ENCODE measurements at regions not wholly inside any gene's neighbourhood (a gene's known extent, or its start where the extent isn't known, plus 50 kb on each side); places are given as distances from the start of the nearest gene placed in this dataset.
"Not testable (repeated sequence)": the region's sequence is repeated elsewhere in the genome, so short reads cannot be mapped to it uniquely, and the experiment has no call there.

DNA sequence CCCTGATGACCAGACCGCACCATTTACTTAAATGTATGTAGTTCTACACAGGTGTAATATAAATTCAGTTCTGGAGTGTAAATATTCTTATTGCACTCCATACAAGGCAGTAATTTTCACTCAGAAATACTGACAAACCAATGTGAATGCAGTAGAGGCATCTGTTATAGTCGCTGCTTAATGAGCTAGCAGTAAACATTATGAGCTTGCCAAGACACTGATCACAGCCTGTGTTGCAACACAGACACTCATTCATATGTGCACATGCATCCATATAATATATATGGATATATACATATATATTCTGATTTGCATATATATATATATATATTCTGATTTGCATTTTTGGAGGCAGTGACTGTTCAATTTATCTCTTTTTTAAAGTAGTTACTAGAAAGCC is 435.1 kb upstream of the ST8SIA4 start:
- Histone ChIP-seq H2AFZ (no peak overlapping the region), H3K27ac (no peak overlapping the region), H3K36me3 (ENCODE audit: low read depth) (no peaks in the 10 kb centered on the region), H3K79me2 (ENCODE audit: insufficient read depth) (no peaks in the 10 kb centered on the region), H4K20me1 (ENCODE audit: insufficient read depth) (no peaks in the 10 kb centered on the region), H3K4me2 (ENCODE audit: unreplicated experiment) (no peak overlapping the region), H3K9me3 (ENCODE audit: low read depth) (no peaks in the 10 kb centered on the region), H3K4me3 (no peak overlapping the region), H3K9ac (no peak overlapping the region), H3K9me2 (ENCODE audit: insufficient read depth) (no peaks in the 10 kb centered on the region), H3K27me3 (replicated peaks; ENCODE audit: insufficient read depth) (no peaks in the 10 kb centered on the region), H3K4me1 (ENCODE audit: insufficient read depth) (no peaks in the 10 kb centered on the region), H3F3A (ENCODE audit: insufficient read depth) (no peaks in the 10 kb centered on the region)
- TF ChIP-seq EZH2phosphoT487 (IDR thresholded peaks at IDR 0.05; ENCODE audit: insufficient read depth, low read depth) = no peak
- TF ChIP-seq EZH2 (IDR thresholded peaks at IDR 0.05; ENCODE audit: insufficient read depth, poor library complexity, severe bottlenecking) = no peak
- in situ Hi-C loops (cut with MboI) = no loop called here
- WGBS, 2 experiments (ENCODE audit: low coverage in 1 of 2, low lambda C conversion rate in 2 of 2, missing lambda C conversion rate in 2 of 2) = 49 to 50% methylated on average over 2 of the region's 2 CpGs
- DNase-seq = no peak

DNA sequence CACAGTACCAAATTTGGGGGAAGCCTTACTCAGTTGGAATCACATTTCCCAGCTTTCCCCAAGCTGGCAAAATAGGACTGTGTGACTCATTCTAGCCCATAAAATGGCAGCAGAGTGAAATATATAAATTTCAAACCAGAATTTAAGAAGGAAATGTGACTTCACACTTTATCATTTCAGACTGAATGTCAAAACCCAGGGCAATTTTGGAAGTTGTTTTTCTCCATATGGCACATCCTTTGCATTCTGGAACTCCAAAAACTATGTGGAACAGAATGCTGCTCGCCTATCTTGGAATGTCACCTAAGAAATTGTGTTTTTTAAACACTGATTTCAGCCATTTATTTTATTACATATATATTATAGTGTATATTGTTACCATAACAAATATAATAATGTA is 424.7 kb upstream of the ST8SIA4 start:
- H3K27ac ChIP-seq = no peak overlapping the region
- DNase-seq = peak; percentile 1
- no peaks in the 10 kb centered on the region for H3K9me2 ChIP-seq (ENCODE audit: insufficient read depth)
- 69% methylated on average over 1 of the region's 1 CpG for WGBS, 2 experiments (ENCODE audit: low coverage in 1 of 2, low lambda C conversion rate in 2 of 2, missing lambda C conversion rate in 2 of 2)
- in situ Hi-C loops (cut with MboI) = no loop called here
- no peak overlapping the region for H3K4me2 ChIP-seq (ENCODE audit: unreplicated experiment)
- H3K79me2 ChIP-seq (ENCODE audit: insufficient read depth) = no peaks in the 10 kb centered on the region
- H3K4me1 ChIP-seq (ENCODE audit: insufficient read depth) = no peaks in the 10 kb centered on the region
- H4K20me1 ChIP-seq (ENCODE audit: insufficient read depth) = no peaks in the 10 kb centered on the region
- TF ChIP-seq EZH2 (IDR thresholded peaks at IDR 0.05; ENCODE audit: insufficient read depth, poor library complexity, severe bottlenecking) (no peak), EZH2phosphoT487 (IDR thresholded peaks at IDR 0.05; ENCODE audit: insufficient read depth, low read depth) (no peak)
- 0 out of 2 replicates have a peak overlapping the region, but pooled peaks have one; percentile 34 for H2AFZ ChIP-seq
- H3K9me3 ChIP-seq (ENCODE audit: low read depth) = no peaks in the 10 kb centered on the region
- no peaks in the 10 kb centered on the region for H3K27me3 ChIP-seq (replicated peaks; ENCODE audit: insufficient read depth)
- no peak overlapping the region for H3K4me3 ChIP-seq
- no peaks in the 10 kb centered on the region for H3K36me3 ChIP-seq (ENCODE audit: low read depth)
- no peak overlapping the region for H3K9ac ChIP-seq
- H3F3A ChIP-seq (ENCODE audit: insufficient read depth) = no peaks in the 10 kb centered on the region

DNA sequence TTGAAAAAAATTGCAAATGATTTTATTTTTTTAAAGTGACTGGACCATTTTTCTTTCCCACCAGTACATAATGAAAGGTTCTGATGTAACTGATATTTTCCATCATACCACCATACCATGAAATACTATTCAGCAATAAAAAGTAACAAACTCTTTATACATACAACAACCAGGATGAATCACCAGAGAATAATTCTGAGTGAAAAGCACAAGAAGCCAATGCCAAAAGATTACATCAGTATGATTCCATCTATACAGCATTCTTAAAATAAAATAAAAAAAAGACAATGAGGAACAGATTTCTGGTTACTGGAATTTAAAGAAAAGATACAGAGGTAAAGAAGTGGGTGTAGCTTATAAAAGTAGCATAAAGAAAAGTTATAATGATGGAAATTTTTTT is 423.7 kb upstream of the ST8SIA4 start:
- Histone ChIP-seq H3K9me3 (ENCODE audit: low read depth) (no peaks in the 10 kb centered on the region), H3K4me3 (no peak overlapping the region), H3K4me2 (ENCODE audit: unreplicated experiment) (no peak overlapping the region), H3K4me1 (ENCODE audit: insufficient read depth) (no peaks in the 10 kb centered on the region), H3K9me2 (ENCODE audit: insufficient read depth) (no peaks in the 10 kb centered on the region), H4K20me1 (ENCODE audit: insufficient read depth) (no peaks in the 10 kb centered on the region), H2AFZ (no peak overlapping the region), H3K27ac (no peak overlapping the region), H3K9ac (no peak overlapping the region), H3K27me3 (replicated peaks; ENCODE audit: insufficient read depth) (no peaks in the 10 kb centered on the region), H3K36me3 (ENCODE audit: low read depth) (no peaks in the 10 kb centered on the region), H3F3A (ENCODE audit: insufficient read depth) (no peaks in the 10 kb centered on the region), H3K79me2 (ENCODE audit: insufficient read depth) (no peaks in the 10 kb centered on the region)
- in situ Hi-C loops (cut with MboI) = no loop called here
- no peak for TF ChIP-seq EZH2phosphoT487 (IDR thresholded peaks at IDR 0.05; ENCODE audit: insufficient read depth, low read depth)
- TF ChIP-seq EZH2 (IDR thresholded peaks at IDR 0.05; ENCODE audit: insufficient read depth, poor library complexity, severe bottlenecking) = no peak
- peak; percentile 60 for DNase-seq

DNA sequence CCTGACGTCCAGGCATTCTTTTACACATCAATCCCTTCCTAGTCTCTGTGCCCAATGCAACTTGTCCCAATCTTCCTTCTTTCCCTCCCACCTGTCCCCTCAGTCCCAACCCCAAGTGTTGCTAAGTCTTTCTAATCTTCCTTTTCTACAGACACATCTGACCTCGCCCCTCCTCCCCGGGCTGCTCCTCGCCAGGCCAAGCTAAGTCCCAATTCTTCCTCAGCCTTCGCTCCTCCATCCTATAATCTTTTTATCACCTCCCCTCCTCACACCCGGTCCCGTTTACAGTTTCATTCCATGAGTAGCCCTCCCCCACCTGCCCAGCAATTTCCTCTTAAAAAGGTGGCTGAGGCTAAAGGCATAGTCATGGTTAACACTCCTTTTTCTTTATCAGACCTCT is 413.3 kb upstream of the ST8SIA4 start:
- H3F3A ChIP-seq (ENCODE audit: insufficient read depth); H3K27ac ChIP-seq; DNase-seq; H3K4me3 ChIP-seq; H3K27me3 ChIP-seq (replicated peaks; ENCODE audit: insufficient read depth); H3K4me2 ChIP-seq (ENCODE audit: unreplicated experiment); H3K9me3 ChIP-seq (ENCODE audit: low read depth); H3K36me3 ChIP-seq (ENCODE audit: low read depth); in situ Hi-C loops (cut with MboI); H3K9me2 ChIP-seq (ENCODE audit: insufficient read depth); H4K20me1 ChIP-seq (ENCODE audit: insufficient read depth); H3K79me2 ChIP-seq (ENCODE audit: insufficient read depth); H2AFZ ChIP-seq; H3K4me1 ChIP-seq (ENCODE audit: insufficient read depth); H3K9ac ChIP-seq: not testable (repeated sequence)
- 58 to 67% methylated on average over 7 of the region's 7 CpGs for WGBS, 2 experiments (ENCODE audit: low coverage in 1 of 2, low lambda C conversion rate in 2 of 2, missing lambda C conversion rate in 2 of 2)

DNA sequence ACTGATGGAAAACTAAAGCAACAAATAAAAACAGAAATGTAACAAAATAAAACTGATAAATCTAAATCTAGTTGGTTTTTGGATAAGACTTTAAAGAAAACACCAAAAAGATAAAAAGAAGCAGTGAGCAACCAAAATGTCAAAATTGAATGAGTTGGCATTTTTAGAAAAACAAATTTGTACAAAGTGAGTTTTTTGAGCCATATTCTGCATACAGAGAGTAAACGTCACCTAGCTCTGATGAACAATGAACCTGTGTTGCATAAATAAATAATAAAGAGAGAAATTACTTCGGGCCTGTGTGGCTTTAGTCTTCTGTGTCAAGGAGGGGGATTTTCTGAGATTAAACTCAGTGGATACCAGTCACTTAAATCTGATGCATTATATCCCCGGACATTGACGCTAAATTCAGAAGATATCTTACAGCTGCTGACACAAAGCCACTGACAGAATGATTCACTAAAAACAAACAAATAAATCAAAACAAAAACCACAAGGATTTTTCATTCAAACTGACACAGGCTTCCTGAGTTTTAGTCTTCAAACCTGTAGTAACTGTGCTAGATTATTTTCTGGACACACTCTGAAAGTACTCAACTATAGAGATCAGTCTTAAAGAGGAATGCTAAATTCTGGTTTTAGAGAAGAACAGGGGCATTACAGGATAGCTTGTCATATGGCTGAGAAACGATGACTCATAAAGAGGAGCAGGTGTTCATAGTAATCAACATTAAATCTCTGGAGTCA is 403.5 kb upstream of the ST8SIA4 start:
- peak; percentile 2 for DNase-seq
- H3K36me3 ChIP-seq (ENCODE audit: low read depth) = no peaks in the 10 kb centered on the region
- no peaks in the 10 kb centered on the region for H3K9me2 ChIP-seq (ENCODE audit: insufficient read depth)
- H3K4me1 ChIP-seq (ENCODE audit: insufficient read depth) = no peaks in the 10 kb centered on the region
- 54 to 61% methylated on average over 5 of the region's 5 CpGs for WGBS, 2 experiments (ENCODE audit: low coverage in 1 of 2, low lambda C conversion rate in 2 of 2, missing lambda C conversion rate in 2 of 2)
- no peaks in the 10 kb centered on the region for H3K27me3 ChIP-seq (replicated peaks; ENCODE audit: insufficient read depth)
- H2AFZ ChIP-seq = no peak overlapping the region
- H3K9ac ChIP-seq = no peak overlapping the region
- H3K4me3 ChIP-seq = no peak overlapping the region
- TF ChIP-seq EZH2phosphoT487 (IDR thresholded peaks at IDR 0.05; ENCODE audit: insufficient read depth, low read depth) = no peak
- TF ChIP-seq EZH2 (IDR thresholded peaks at IDR 0.05; ENCODE audit: insufficient read depth, poor library complexity, severe bottlenecking) = no peak
- H3K4me2 ChIP-seq (ENCODE audit: unreplicated experiment) = no peak overlapping the region
- in situ Hi-C loops (cut with MboI) = no loop called here
- H3F3A ChIP-seq (ENCODE audit: insufficient read depth) = no peaks in the 10 kb centered on the region
- H3K9me3 ChIP-seq (ENCODE audit: low read depth) = no peaks in the 10 kb centered on the region
- no peak overlapping the region for H3K27ac ChIP-seq
- H4K20me1 ChIP-seq (ENCODE audit: insufficient read depth) = no peaks in the 10 kb centered on the region
- H3K79me2 ChIP-seq (ENCODE audit: insufficient read depth) = no peaks in the 10 kb centered on the region

All from GM23248 (cell line).